Panc1 (cell line): ENCODE measurements at regions not wholly inside any gene's neighbourhood (a gene's known extent, or its start where the extent isn't known, plus 50 kb on each side); places are given as distances from the start of the nearest gene placed in this dataset.

Source experiments
- ATAC-seq: fragments of 200-7000 bp; cut with Tn5 transposase; 2 replicates; pipeline ENCODE4 v1.9.1; 2020; ENCODE audit warnings: mild to moderate bottlenecking, moderate library complexity
- BruUV-seq: library from RNA; stranded (reverse); fragments of 400-500 nt; replicated peaks from 2 replicates; lab custom pipeline; 2021; lab: Mats Ljungman, UMichigan
- CTCF ChIA-PET: fragments of 300-600 bp; sonication (Branson Sonifier 250); formaldehyde crosslinking; loops from one replicate; lab custom pipeline; 2022; ENCODE audit warnings: antibody characterized with exemption; lab: Charles Lee
- POLR2A ChIA-PET: fragments of 300-600 bp; sonication (Branson Sonifier 250); formaldehyde crosslinking; loops from one replicate; lab custom pipeline; 2022; ENCODE audit warnings: antibody characterized with exemption; lab: Charles Lee
- DNase-seq: peaks from one replicate; pipeline ENCODE4 v3.0.0-alpha.2; 2010; ENCODE audit warnings: low read depth, low spot score
- H3K27ac ChIP-seq: 2 replicates; pipeline ENCODE4 v1.5.1; 2011; ENCODE audit warnings: mild to moderate bottlenecking, low read length, inconsistent platforms
- H3K27me3 ChIP-seq: fragments of 200-500 bp; sonication (Bioruptor generic); 2 replicates; pipeline ENCODE4 v1.6.0; 2014; ENCODE audit warnings: low read length, inconsistent platforms; ENCODE audit not compliant: control insufficient read depth, insufficient read depth
- H3K36me3 ChIP-seq: fragments of 200-500 bp; sonication (Bioruptor generic); 2 replicates; pipeline ENCODE4 v1.5.1; 2014; ENCODE audit warnings: inconsistent platforms, mild to moderate bottlenecking, low read length, moderate library complexity; ENCODE audit not compliant: control insufficient read depth, insufficient read depth
- H3K4me1 ChIP-seq: 2 replicates; pipeline ENCODE4 v1.5.1; 2011; ENCODE audit warnings: inconsistent platforms, mild to moderate bottlenecking, low read length, moderate library complexity; ENCODE audit not compliant: control insufficient read depth, insufficient read depth
- H3K4me3 ChIP-seq, 2 experiments: 2 replicates each; pipeline ENCODE4 v1.5.1; 2011 to 2012; ENCODE audit warnings: low read depth in 2 of 2, low read length in 2 of 2, mild to moderate bottlenecking in 2 of 2, inconsistent platforms in 1 of 2, moderate library complexity in 1 of 2
- H3K9me3 ChIP-seq: fragments of 200-500 bp; sonication (Bioruptor generic); 2 replicates; pipeline ENCODE4 v1.5.1; 2014; ENCODE audit warnings: low read depth, mild to moderate bottlenecking, inconsistent platforms, low read length, moderate library complexity; ENCODE audit not compliant: control insufficient read depth, insufficient read depth
- POLR2AphosphoS5 ChIP-seq: IDR thresholded peaks from 2 replicates; pipeline ENCODE4 v1.6.1; 2012; ENCODE audit warnings: mild to moderate bottlenecking, low read depth, low read length, moderate library complexity
- SIN3A ChIP-seq: IDR thresholded peaks from 2 replicates; pipeline ENCODE4 v1.6.1; 2012; ENCODE audit warnings: low read depth, mild to moderate bottlenecking, low read length, moderate library complexity, borderline replicate concordance; ENCODE audit not compliant: insufficient read depth
- TCF7L2 ChIP-seq: IDR thresholded peaks from 2 replicates; pipeline ENCODE4 v1.6.1; 2011; ENCODE audit warnings: mild to moderate bottlenecking, low read depth, low read length, inconsistent platforms
- in situ Hi-C: cut with HindIII; loops from 2 replicates; pipeline ENCODE4 v1.10.0; 2016; ENCODE audit warnings: low sequenced_read_pairs, low pct_unique_long_range_greater_than_20kb
- intact Hi-C: fragments of 100-400 bp; cut with micrococcal nuclease; formaldehyde crosslinking; loops from one replicate; pipeline ENCODE4 v1.10.0; 2022; ENCODE audit not compliant: unreplicated experiment
- TF ChIP-seq, protein P1 (sequence below): fragments of 450-650 bp; IDR thresholded peaks from 2 replicates; pipeline ENCODE4 v1.5.1; 2017; ENCODE audit warnings: mild to moderate bottlenecking
- TF ChIP-seq, protein P2 (sequence below), 2 experiments: IDR thresholded peaks; 2 replicates each; pipeline ENCODE4 v1.6.1; 2011 to 2012; ENCODE audit warnings: low read depth in 2 of 2, control low read depth in 1 of 2, low read length in 1 of 2, mild to moderate bottlenecking in 1 of 2, moderate library complexity in 1 of 2; ENCODE audit not compliant: insufficient read depth in 1 of 2

DNA sequence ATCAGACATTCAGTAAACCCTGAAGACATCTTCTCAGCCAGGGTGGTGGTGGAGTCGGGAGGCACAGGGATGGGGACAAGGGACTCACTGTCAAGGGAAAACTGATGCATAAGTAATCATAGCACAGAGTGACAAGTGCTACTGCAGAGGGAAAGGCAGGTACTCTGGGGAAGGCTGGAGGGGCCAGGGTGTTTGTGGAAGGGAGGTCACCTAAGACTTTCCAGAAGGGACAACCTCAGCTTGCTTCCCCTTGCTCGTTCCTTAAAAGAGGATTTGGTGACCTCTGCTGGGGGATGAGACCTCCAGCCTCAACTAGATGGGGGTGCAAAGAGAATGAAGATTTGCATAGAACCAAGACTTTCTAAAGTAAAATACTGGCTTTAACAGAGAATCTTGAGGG is 99.5 kb downstream of the SLC4A3 start:
- 0 out of 2 replicates have a peak, but pooled peaks cover 2% of the 10 kb centered on the region for H3K27me3 ChIP-seq
- TF ChIP-seq, protein P1, sequence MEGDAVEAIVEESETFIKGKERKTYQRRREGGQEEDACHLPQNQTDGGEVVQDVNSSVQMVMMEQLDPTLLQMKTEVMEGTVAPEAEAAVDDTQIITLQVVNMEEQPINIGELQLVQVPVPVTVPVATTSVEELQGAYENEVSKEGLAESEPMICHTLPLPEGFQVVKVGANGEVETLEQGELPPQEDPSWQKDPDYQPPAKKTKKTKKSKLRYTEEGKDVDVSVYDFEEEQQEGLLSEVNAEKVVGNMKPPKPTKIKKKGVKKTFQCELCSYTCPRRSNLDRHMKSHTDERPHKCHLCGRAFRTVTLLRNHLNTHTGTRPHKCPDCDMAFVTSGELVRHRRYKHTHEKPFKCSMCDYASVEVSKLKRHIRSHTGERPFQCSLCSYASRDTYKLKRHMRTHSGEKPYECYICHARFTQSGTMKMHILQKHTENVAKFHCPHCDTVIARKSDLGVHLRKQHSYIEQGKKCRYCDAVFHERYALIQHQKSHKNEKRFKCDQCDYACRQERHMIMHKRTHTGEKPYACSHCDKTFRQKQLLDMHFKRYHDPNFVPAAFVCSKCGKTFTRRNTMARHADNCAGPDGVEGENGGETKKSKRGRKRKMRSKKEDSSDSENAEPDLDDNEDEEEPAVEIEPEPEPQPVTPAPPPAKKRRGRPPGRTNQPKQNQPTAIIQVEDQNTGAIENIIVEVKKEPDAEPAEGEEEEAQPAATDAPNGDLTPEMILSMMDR, result no peak
- TF ChIP-seq, protein P2, sequence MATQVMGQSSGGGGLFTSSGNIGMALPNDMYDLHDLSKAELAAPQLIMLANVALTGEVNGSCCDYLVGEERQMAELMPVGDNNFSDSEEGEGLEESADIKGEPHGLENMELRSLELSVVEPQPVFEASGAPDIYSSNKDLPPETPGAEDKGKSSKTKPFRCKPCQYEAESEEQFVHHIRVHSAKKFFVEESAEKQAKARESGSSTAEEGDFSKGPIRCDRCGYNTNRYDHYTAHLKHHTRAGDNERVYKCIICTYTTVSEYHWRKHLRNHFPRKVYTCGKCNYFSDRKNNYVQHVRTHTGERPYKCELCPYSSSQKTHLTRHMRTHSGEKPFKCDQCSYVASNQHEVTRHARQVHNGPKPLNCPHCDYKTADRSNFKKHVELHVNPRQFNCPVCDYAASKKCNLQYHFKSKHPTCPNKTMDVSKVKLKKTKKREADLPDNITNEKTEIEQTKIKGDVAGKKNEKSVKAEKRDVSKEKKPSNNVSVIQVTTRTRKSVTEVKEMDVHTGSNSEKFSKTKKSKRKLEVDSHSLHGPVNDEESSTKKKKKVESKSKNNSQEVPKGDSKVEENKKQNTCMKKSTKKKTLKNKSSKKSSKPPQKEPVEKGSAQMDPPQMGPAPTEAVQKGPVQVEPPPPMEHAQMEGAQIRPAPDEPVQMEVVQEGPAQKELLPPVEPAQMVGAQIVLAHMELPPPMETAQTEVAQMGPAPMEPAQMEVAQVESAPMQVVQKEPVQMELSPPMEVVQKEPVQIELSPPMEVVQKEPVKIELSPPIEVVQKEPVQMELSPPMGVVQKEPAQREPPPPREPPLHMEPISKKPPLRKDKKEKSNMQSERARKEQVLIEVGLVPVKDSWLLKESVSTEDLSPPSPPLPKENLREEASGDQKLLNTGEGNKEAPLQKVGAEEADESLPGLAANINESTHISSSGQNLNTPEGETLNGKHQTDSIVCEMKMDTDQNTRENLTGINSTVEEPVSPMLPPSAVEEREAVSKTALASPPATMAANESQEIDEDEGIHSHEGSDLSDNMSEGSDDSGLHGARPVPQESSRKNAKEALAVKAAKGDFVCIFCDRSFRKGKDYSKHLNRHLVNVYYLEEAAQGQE (IDR thresholded peaks at IDR 0.05; ENCODE audit: insufficient read depth in 1 of 2, low read depth in 2 of 2, low read length in 1 of 2), result no peak
- TF ChIP-seq SIN3A (no peak), POLR2AphosphoS5 (no peak), TCF7L2 (no peak)
- in situ Hi-C loops, result no loop called here

DNA sequence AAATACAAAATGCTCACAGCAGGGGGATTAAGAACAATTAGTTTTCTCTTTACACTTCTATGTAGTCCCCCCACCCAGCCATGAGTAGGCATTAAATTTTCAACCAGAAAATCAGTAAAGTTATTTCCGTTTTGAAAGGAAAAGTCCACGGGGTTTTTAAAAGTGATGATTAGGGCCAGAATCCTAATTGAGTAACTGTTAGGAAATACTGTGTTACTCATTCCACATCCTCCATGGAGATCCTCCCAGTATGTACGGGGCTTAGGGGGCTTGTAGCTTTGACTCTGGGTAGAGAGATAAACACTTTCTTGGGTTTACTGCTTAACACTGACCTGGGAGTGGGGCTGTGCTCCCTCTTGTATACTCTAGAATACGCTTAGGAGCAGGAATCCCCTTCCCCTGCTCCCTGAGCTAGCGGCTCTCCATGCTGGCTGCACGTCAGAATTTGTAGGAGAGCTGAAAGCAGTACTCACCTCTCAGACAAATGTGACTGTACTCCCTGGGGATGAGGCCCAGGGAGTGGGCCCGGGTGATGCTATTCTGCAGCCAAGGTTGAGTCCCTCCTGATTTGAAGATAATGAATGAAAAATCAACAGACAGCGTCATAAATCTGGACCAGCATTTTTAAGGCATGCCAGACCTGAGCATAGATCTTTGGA is 100.5 kb downstream of the SLC4A3 start:
- no peak overlapping the region for H3K4me3 ChIP-seq
- CTCF ChIA-PET, result no interaction called here

More for the DNA sequence above, 99.5 kb downstream of the SLC4A3 start:
- no peak overlapping the region for H3K4me3 ChIP-seq
- no peak overlapping the region for H3K27ac ChIP-seq
- DNase-seq (no peak), ATAC-seq (no peak)
- intact Hi-C loops, result no loop called here
- no peaks in the 10 kb centered on the region for H3K36me3 ChIP-seq
- BruUV-seq, result no TSS peak
- no peaks in the 10 kb centered on the region for H3K4me1 ChIP-seq
- ChIA-PET POLR2A (no interaction called here), CTCF (no interaction called here)
- H3K9me3 ChIP-seq, result no peaks in the 10 kb centered on the region

More for the DNA sequence above, 100.5 kb downstream of the SLC4A3 start:
- in situ Hi-C loops (no loop called here), intact Hi-C loops (no loop called here)
- no peak for DNase-seq
- 0 out of 2 replicates have a peak, but pooled peaks cover 2% of the 10 kb centered on the region for H3K27me3 ChIP-seq
- no peaks in the 10 kb centered on the region for H3K36me3 ChIP-seq
- no peak overlapping the region for H3K27ac ChIP-seq
- TF ChIP-seq POLR2AphosphoS5 (no peak), TCF7L2 (no peak), SIN3A (no peak)
- TF ChIP-seq, protein P2 (IDR thresholded peaks at IDR 0.05; ENCODE audit: insufficient read depth in 1 of 2, low read depth in 2 of 2, low read length in 1 of 2), result no peak
- TF ChIP-seq, protein P1, result no peak
- ATAC-seq, result no peak
- POLR2A ChIA-PET, result no interaction called here
- H3K9me3 ChIP-seq, result no peaks in the 10 kb centered on the region
- no peaks in the 10 kb centered on the region for H3K4me1 ChIP-seq
- BruUV-seq, result no TSS peak
